A549 (cell line): ENCODE measurements at regions not wholly inside any gene's neighbourhood (a gene's known extent, or its start where the extent isn't known, plus 50 kb on each side); places are given as distances from the start of the nearest gene placed in this dataset.

Experiments used
- ATAC-seq, 2 experiments: fragments of 200-7000 bp in 1 of 2; fragments of >200 bp in 1 of 2; cut with Nextera tagmentation in 1 of 2; cut with Tn5 transposase in 1 of 2; 3 replicates each; pipeline versions ENCODE4 v1.8.0 to v1.9.1; 2018 to 2020; ENCODE audit warnings: mild to moderate bottlenecking in 1 of 2, moderate library complexity in 1 of 2
- CTCF ChIA-PET: fragments of 300-600 bp; sonication (Branson Sonifier 250); formaldehyde crosslinking; extraction: SDS; loops from one replicate; lab custom pipeline; 2021; ENCODE audit warnings: antibody characterized with exemption, inconsistent platforms; lab: Yijun Ruan, JAX
- POLR2A ChIA-PET: fragments of 350-600 bp; formaldehyde crosslinking; extraction: SDS; loops from one replicate; lab custom pipeline; 2021; ENCODE audit warnings: antibody characterized with exemption, inconsistent platforms; lab: Yijun Ruan, JAX
- DNase-seq, 2 experiments: peaks; one replicate each; pipeline versions ENCODE4 v3.0.0 to v3.0.0-alpha.2; 2011 to 2016; ENCODE audit warnings: low read depth in 1 of 2, low spot score in 1 of 2
- FAIRE-seq: peaks from 2 replicates; lab custom pipeline; 2011; peaks lifted over from hg19 to GRCh38; lab: Jason Lieb, UNC
- H3K27ac ChIP-seq, 2 experiments: fragments of >200 bp; sonication (Bioruptor Twin); formaldehyde crosslinking; 3 replicates each; pipeline ENCODE4 v1.5.1; 2016 to 2017
- H3K4me1 ChIP-seq: fragments of >200 bp; sonication (Bioruptor Twin); formaldehyde crosslinking; 3 replicates; pipeline ENCODE4 v1.6.1; 2016
- H3K4me2 ChIP-seq: fragments of >200 bp; sonication (Bioruptor Twin); formaldehyde crosslinking; 3 replicates; pipeline ENCODE4 v1.6.1; 2016
- H3K4me3 ChIP-seq: fragments of >200 bp; sonication (Bioruptor Twin); formaldehyde crosslinking; 3 replicates; pipeline ENCODE4 v1.5.1; 2016
- H3K9me3 ChIP-seq: fragments of >200 bp; sonication (Bioruptor Twin); formaldehyde crosslinking; 3 replicates; pipeline ENCODE4 v1.6.1; 2016
- CBX2 ChIP-seq: fragments of 200-600 bp; sonication (generic); IDR thresholded peaks from 2 replicates; pipeline ENCODE4 v1.6.1; 2016; ENCODE audit warnings: low read depth, mild to moderate bottlenecking, borderline replicate concordance
- EHMT2 ChIP-seq: fragments of 200-600 bp; sonication (generic); IDR thresholded peaks from 2 replicates; pipeline ENCODE4 v1.6.1; 2016; ENCODE audit warnings: antibody characterized with exemption, low read depth, mild to moderate bottlenecking, moderate library complexity
- GATA3 ChIP-seq: IDR thresholded peaks from 2 replicates; pipeline ENCODE4 v1.6.1; 2012; ENCODE audit warnings: borderline replicate concordance
- HDAC2 ChIP-seq: fragments of 200-600 bp; sonication (generic); IDR thresholded peaks from 2 replicates; pipeline ENCODE4 v1.6.1; 2016
- HEYL ChIP-seq: fragments of 250-450 bp; sonication (Bioruptor Pico); IDR thresholded peaks from 2 replicates; pipeline ENCODE4 v1.8.0; 2021; ENCODE audit warnings: mild to moderate bottlenecking, moderate library complexity
- HMGXB4 ChIP-seq: fragments of 250-450 bp; sonication (Bioruptor Pico); IDR thresholded peaks from 2 replicates; pipeline ENCODE4 v1.5.0; 2021; ENCODE audit warnings: mild to moderate bottlenecking, moderate library complexity, borderline replicate concordance
- JUN ChIP-seq, 2 experiments: fragments of >200 bp; sonication (Bioruptor Twin); formaldehyde crosslinking; IDR thresholded peaks; 2 replicates in 1 of 2; 3 replicates in 1 of 2; pipeline ENCODE4 v1.6.1; 2016 to 2017
- JUNB ChIP-seq: fragments of >200 bp; sonication (Bioruptor Twin); formaldehyde crosslinking; IDR thresholded peaks from 2 replicates; pipeline ENCODE4 v1.6.1; 2016
- KDM1A ChIP-seq: fragments of 200-600 bp; sonication (generic); IDR thresholded peaks from 2 replicates; pipeline ENCODE4 v1.6.1; 2016; ENCODE audit warnings: low read depth, mild to moderate bottlenecking
- KDM5A ChIP-seq: fragments of 200-600 bp; sonication (generic); IDR thresholded peaks from 2 replicates; pipeline ENCODE4 v1.6.1; 2016; ENCODE audit warnings: antibody characterized with exemption, mild to moderate bottlenecking
- MYC ChIP-seq: IDR thresholded peaks from 2 replicates; pipeline ENCODE4 v1.6.1; 2012; ENCODE audit warnings: mild to moderate bottlenecking, inconsistent platforms, low read length, improper control_type of control experiment, borderline replicate concordance
- NFE2L2 ChIP-seq: fragments of 150-350 bp; conservative IDR thresholded peaks from 2 replicates; pipeline ENCODE4 v1.6.1; 2014; ENCODE audit warnings: low read length
- NPAS2 ChIP-seq: fragments of 250-450 bp; sonication (Bioruptor Pico); IDR thresholded peaks from 2 replicates; pipeline ENCODE4 v1.8.0; 2022; ENCODE audit warnings: mild to moderate bottlenecking, moderate library complexity, borderline replicate concordance
- PHF8 ChIP-seq: fragments of 200-600 bp; sonication (generic); IDR thresholded peaks from 2 replicates; pipeline ENCODE4 v1.6.1; 2016; ENCODE audit warnings: low read depth, mild to moderate bottlenecking, antibody characterized with exemption, moderate library complexity, borderline replicate concordance
- POLR2A ChIP-seq: IDR thresholded peaks from 2 replicates; pipeline ENCODE4 v1.6.1; 2012; ENCODE audit warnings: mild to moderate bottlenecking, low read length
- RARB ChIP-seq: fragments of 250-450 bp; sonication (Bioruptor Pico); IDR thresholded peaks from 2 replicates; pipeline ENCODE4 v1.8.0; 2021; ENCODE audit warnings: mild to moderate bottlenecking, moderate library complexity
- RCOR1 ChIP-seq: fragments of 150-350 bp; IDR thresholded peaks from 2 replicates; pipeline ENCODE4 v1.6.1; 2014; ENCODE audit warnings: antibody characterized with exemption, low read length, low read depth
- RFX5 ChIP-seq: fragments of 450-650 bp; IDR thresholded peaks from 2 replicates; pipeline ENCODE4 v1.7.1; 2014; ENCODE audit warnings: antibody characterized with exemption, mild to moderate bottlenecking, moderate library complexity
- RNF2 ChIP-seq: fragments of 200-600 bp; sonication (generic); IDR thresholded peaks from 2 replicates; pipeline ENCODE4 v1.6.1; 2016; ENCODE audit warnings: low read depth, mild to moderate bottlenecking, antibody characterized with exemption, moderate library complexity, borderline replicate concordance
- TFCP2L1 ChIP-seq: fragments of 250-450 bp; sonication (Bioruptor Pico); IDR thresholded peaks from 2 replicates; pipeline ENCODE4 v1.5.0; 2021; ENCODE audit warnings: mild to moderate bottlenecking
- TP53 ChIP-seq: fragments of 250-450 bp; sonication (Bioruptor Pico); IDR thresholded peaks from 2 replicates; pipeline ENCODE4 v1.5.0; 2021; ENCODE audit warnings: mild to moderate bottlenecking, moderate library complexity
- USF2 ChIP-seq: fragments of 450-650 bp; IDR thresholded peaks from 2 replicates; pipeline ENCODE4 v1.6.1; 2014; ENCODE audit warnings: antibody characterized with exemption
- ZSCAN20 ChIP-seq: fragments of 250-450 bp; sonication (Bioruptor Pico); IDR thresholded peaks from 2 replicates; pipeline ENCODE4 v1.8.0; 2022; ENCODE audit warnings: mild to moderate bottlenecking, moderate library complexity
- WGBS: methylation state at CpG from one replicate; pipeline ENCODE4 v1.1.6; 2017; ENCODE audit errors: missing lambda C conversion rate; 5-methylcytosine and 5-hydroxymethylcytosine counted together
- TF ChIP-seq, protein P1 (sequence below): IDR thresholded peaks from 2 replicates; pipeline ENCODE4 v1.6.1; 2012
- TF ChIP-seq, protein P2 (sequence below): fragments of 150-350 bp; IDR thresholded peaks from 2 replicates; pipeline ENCODE4 v1.6.1; 2014; ENCODE audit warnings: low read depth, mild to moderate bottlenecking, low read length
- TF ChIP-seq, protein P3 (sequence below): fragments of >200 bp; sonication (Bioruptor Twin); formaldehyde crosslinking; IDR thresholded peaks from 3 replicates; pipeline ENCODE4 v1.5.1; 2016

DNA sequence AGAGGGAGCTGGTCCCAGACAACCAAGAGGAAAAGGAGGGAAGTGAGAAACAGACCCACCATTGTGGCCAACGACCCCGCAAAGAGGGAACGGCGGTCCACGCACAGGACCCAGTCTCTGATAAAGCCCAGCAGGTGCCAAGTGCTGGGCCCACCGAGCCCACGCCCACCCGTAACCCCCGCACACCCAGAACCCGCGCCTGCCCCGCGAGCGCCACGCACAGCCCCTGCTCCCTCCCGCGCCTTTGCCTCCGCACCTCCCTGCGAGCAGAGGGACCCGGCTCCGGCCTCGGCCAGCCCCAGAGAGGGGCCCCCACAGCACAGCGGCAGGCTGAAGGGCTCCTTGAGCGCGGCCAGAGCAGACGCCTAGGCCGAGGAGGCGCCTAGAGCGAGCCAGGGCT is 1192.2 kb downstream of the PCDH17 start:
- H3K4me2 ChIP-seq: no peak overlapping the region
- no peak for DNase-seq
- POLR2A ChIA-PET: no interaction called here
- no peak for TF ChIP-seq RARB (CRISPR knock-in tag)
- TF ChIP-seq, all 56 proteins: peak for 0
- H3K4me3 ChIP-seq: no peak overlapping the region
- FAIRE-seq (no peak), ATAC-seq (no peak)
- CTCF ChIA-PET: no interaction called here
- H3K27ac ChIP-seq: no peak overlapping the region
- 59% methylated on average over 4 of the region's 29 CpGs for WGBS
- no peaks in the 10 kb centered on the region for H3K9me3 ChIP-seq
- H3K4me1 ChIP-seq: no peaks in the 10 kb centered on the region

DNA sequence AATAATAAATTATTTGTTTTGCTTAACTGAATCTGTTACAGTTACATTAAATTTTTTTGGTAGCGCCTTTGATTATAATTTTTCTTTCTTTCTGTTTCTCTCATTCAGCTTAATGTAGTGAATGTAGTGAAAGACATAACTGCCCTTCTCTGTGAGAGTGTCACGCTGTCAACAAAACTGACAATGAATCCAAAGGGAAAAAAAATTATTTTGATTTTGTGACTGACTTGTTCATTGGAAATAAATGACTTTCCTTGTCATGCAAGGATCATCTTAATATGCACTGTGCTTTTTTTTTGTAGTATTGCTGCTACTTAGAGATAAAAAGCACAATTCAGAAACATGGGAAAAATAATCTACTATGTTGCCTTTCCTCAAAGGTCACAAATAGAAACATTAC is 1196.4 kb downstream of the PCDH17 start:
- no peak for DNase-seq
- POLR2A ChIA-PET: no interaction called here
- no peaks in the 10 kb centered on the region for H3K9me3 ChIP-seq
- no peaks in the 10 kb centered on the region for H3K4me1 ChIP-seq
- no peak overlapping the region for H3K4me2 ChIP-seq
- no peak for ATAC-seq
- FAIRE-seq: no peak
- H3K4me3 ChIP-seq: no peak overlapping the region
- CTCF ChIA-PET: no interaction called here
- WGBS: 2% methylated on average over 2 of the region's 2 CpGs
- no peak overlapping the region for H3K27ac ChIP-seq
- TF ChIP-seq USF2 (no peak), HDAC2 (no peak), ZSCAN20 (CRISPR knock-in tag) (no peak), NFE2L2 (no peak), TFCP2L1 (CRISPR knock-in tag) (no peak), MYC (no peak), NPAS2 (CRISPR knock-in tag) (no peak), HEYL (CRISPR knock-in tag) (no peak), GATA3 (no peak), RFX5 (no peak), RCOR1 (no peak), HMGXB4 (CRISPR knock-in tag) (no peak), KDM5A (no peak)
- TF ChIP-seq, protein P1, sequence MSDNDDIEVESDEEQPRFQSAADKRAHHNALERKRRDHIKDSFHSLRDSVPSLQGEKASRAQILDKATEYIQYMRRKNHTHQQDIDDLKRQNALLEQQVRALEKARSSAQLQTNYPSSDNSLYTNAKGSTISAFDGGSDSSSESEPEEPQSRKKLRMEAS: no peak
- TF ChIP-seq, protein P2, sequence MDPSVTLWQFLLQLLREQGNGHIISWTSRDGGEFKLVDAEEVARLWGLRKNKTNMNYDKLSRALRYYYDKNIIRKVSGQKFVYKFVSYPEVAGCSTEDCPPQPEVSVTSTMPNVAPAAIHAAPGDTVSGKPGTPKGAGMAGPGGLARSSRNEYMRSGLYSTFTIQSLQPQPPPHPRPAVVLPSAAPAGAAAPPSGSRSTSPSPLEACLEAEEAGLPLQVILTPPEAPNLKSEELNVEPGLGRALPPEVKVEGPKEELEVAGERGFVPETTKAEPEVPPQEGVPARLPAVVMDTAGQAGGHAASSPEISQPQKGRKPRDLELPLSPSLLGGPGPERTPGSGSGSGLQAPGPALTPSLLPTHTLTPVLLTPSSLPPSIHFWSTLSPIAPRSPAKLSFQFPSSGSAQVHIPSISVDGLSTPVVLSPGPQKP: no peak
- TF ChIP-seq, all 56 proteins: peak for 0

DNA sequence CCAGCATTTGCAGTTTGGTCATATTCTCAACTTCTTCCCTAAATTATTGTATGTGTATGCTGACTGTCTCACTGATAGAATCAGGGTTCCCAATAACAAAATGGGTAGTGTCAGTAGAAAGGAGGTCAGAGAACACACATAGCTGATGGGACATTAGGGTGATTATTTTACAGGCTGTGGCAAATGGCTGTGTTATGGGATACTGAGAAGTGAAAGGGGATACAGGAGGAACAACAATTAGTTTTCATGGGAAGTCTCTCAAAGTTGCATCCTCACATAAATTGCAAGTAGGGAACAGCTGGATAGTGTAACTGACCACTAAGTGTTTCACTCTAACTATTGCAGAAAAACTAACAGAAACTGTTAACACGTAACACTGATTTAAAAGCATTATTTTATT is 1199.3 kb downstream of the PCDH17 start:
- CTCF ChIA-PET: no interaction called here
- ATAC-seq: no peak

More for the DNA sequence above, 1199.3 kb downstream of the PCDH17 start:
- Histone ChIP-seq H3K4me1 (no peaks in the 10 kb centered on the region), H3K4me3 (no peak overlapping the region), H3K4me2 (no peak overlapping the region), H3K9me3 (no peaks in the 10 kb centered on the region), H3K27ac (no peak overlapping the region)
- no peak for TF ChIP-seq KDM1A
- TF ChIP-seq PHF8: no peak
- no peak for TF ChIP-seq TP53 (CRISPR knock-in tag)
- no peak for TF ChIP-seq POLR2A
- no peak for TF ChIP-seq EHMT2
- no peak for TF ChIP-seq RNF2
- TF ChIP-seq JUNB: no peak
- TF ChIP-seq, protein P3, sequence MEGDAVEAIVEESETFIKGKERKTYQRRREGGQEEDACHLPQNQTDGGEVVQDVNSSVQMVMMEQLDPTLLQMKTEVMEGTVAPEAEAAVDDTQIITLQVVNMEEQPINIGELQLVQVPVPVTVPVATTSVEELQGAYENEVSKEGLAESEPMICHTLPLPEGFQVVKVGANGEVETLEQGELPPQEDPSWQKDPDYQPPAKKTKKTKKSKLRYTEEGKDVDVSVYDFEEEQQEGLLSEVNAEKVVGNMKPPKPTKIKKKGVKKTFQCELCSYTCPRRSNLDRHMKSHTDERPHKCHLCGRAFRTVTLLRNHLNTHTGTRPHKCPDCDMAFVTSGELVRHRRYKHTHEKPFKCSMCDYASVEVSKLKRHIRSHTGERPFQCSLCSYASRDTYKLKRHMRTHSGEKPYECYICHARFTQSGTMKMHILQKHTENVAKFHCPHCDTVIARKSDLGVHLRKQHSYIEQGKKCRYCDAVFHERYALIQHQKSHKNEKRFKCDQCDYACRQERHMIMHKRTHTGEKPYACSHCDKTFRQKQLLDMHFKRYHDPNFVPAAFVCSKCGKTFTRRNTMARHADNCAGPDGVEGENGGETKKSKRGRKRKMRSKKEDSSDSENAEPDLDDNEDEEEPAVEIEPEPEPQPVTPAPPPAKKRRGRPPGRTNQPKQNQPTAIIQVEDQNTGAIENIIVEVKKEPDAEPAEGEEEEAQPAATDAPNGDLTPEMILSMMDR: no peak
- no peak for TF ChIP-seq JUN (IDR thresholded peaks at IDR 0.05)
- no peak for TF ChIP-seq CBX2
- FAIRE-seq (no peak), DNase-seq (no peak)
- WGBS: 5% methylated on average over 1 of the region's 1 CpG
- POLR2A ChIA-PET: no interaction called here
